Astrocyte (in vitro differentiated cells and primary cell): ENCODE measurements at regions not wholly inside any gene's neighbourhood (a gene's known extent, or its start where the extent isn't known, plus 50 kb on each side); places are given as distances from the start of the nearest gene placed in this dataset.

Experiments used
- DNase-seq: peaks from one replicate; pipeline ENCODE4 v3.0.0-alpha.2; 2010; ENCODE audit warnings: low read depth
- FAIRE-seq: peaks from 2 replicates; lab custom pipeline; 2011; peaks lifted over from hg19 to GRCh38; lab: Jason Lieb, UNC
- H2AFZ ChIP-seq: 2 replicates; pipeline ENCODE4 v1.6.0; 2012; ENCODE audit warnings: low read depth, low read length, inconsistent platforms
- H3K27ac ChIP-seq: 2 replicates; pipeline ENCODE4 v1.5.1; 2011; ENCODE audit warnings: low read depth, low read length, inconsistent platforms
- H3K27me3 ChIP-seq: 2 replicates; pipeline ENCODE4 v1.6.0; 2011; ENCODE audit warnings: low read length, inconsistent platforms; ENCODE audit not compliant: insufficient read depth
- H3K36me3 ChIP-seq: 2 replicates; pipeline ENCODE4 v1.5.1; 2011; ENCODE audit warnings: low read length, inconsistent platforms; ENCODE audit not compliant: insufficient read depth
- H3K4me1 ChIP-seq: 2 replicates; pipeline ENCODE4 v1.5.1; 2011; ENCODE audit warnings: low read length, inconsistent platforms; ENCODE audit not compliant: insufficient read depth
- H3K4me2 ChIP-seq: 2 replicates; pipeline ENCODE4 v1.6.0; 2012; ENCODE audit warnings: low read length, inconsistent platforms
- H3K4me3 ChIP-seq: 2 replicates; pipeline ENCODE4 v1.5.1; 2011; ENCODE audit warnings: low read depth, mild to moderate bottlenecking, low read length, inconsistent platforms; ENCODE audit not compliant: insufficient read depth
- H3K79me2 ChIP-seq: 2 replicates; pipeline ENCODE4 v1.6.0; 2012; ENCODE audit warnings: mild to moderate bottlenecking, low read length, inconsistent platforms; ENCODE audit not compliant: insufficient read depth
- H3K9ac ChIP-seq: 2 replicates; pipeline ENCODE4 v1.6.0; 2012; ENCODE audit warnings: mild to moderate bottlenecking, low read length, inconsistent platforms
- H3K9me3 ChIP-seq: 2 replicates; pipeline ENCODE4 v1.5.1; 2012; ENCODE audit warnings: low read depth, mild to moderate bottlenecking, low read length, inconsistent platforms; ENCODE audit not compliant: insufficient read depth
- H4K20me1 ChIP-seq: 2 replicates; pipeline ENCODE4 v1.6.0; 2012; ENCODE audit warnings: low read length, inconsistent platforms; ENCODE audit not compliant: insufficient read depth
- H3K27ac Mint-ChIP-seq: one replicate; pipeline ENCODE4 v1.8.0; 2021; ENCODE audit warnings: mild to moderate bottlenecking, mixed read lengths; ENCODE audit not compliant: unreplicated experiment
- H3K27me3 Mint-ChIP-seq: one replicate; pipeline ENCODE4 v1.8.0; 2021; ENCODE audit warnings: low read depth, mixed read lengths; ENCODE audit not compliant: unreplicated experiment
- H3K36me3 Mint-ChIP-seq: one replicate; pipeline ENCODE4 v1.8.0; 2021; ENCODE audit warnings: low read depth, mixed read lengths; ENCODE audit not compliant: unreplicated experiment
- H3K4me1 Mint-ChIP-seq: one replicate; pipeline ENCODE4 v1.8.0; 2021; ENCODE audit warnings: low read depth, mixed read lengths; ENCODE audit not compliant: unreplicated experiment
- H3K4me3 Mint-ChIP-seq: one replicate; pipeline ENCODE4 v1.8.0; 2021; ENCODE audit warnings: mild to moderate bottlenecking, moderate library complexity, mixed read lengths; ENCODE audit not compliant: unreplicated experiment
- H3K9me3 Mint-ChIP-seq: one replicate; pipeline ENCODE4 v1.8.0; 2021; ENCODE audit warnings: mild to moderate bottlenecking, mixed read lengths; ENCODE audit not compliant: unreplicated experiment
- EZH2 ChIP-seq: IDR thresholded peaks from 2 replicates; pipeline ENCODE4 v1.6.1; 2012; ENCODE audit warnings: mild to moderate bottlenecking, low read length, inconsistent platforms; ENCODE audit not compliant: insufficient read depth
- TF ChIP-seq, protein P1 (sequence below): IDR thresholded peaks from 2 replicates; pipeline ENCODE4 v1.5.1; 2011; ENCODE audit warnings: low read depth, mild to moderate bottlenecking, inconsistent platforms, low read length, moderate library complexity; ENCODE audit not compliant: insufficient read depth

DNA sequence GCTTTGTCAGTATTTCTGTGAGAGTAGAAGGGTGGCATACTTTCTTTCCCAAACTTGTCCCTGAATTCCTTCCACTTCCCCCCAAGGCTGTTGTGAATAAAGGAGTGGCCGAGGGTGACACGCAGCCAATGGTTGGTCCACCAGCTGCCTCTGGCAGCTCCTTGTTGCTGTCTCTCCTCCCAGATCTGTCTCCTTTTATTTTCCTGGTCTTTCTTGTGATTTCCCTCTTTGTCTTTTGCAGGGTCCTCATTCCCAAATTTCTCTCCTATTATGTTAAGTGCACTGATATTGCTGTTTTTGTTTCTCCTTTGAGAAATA, 137.5 kb upstream of the HMHB1 start:
- DNase-seq: no peak

DNA sequence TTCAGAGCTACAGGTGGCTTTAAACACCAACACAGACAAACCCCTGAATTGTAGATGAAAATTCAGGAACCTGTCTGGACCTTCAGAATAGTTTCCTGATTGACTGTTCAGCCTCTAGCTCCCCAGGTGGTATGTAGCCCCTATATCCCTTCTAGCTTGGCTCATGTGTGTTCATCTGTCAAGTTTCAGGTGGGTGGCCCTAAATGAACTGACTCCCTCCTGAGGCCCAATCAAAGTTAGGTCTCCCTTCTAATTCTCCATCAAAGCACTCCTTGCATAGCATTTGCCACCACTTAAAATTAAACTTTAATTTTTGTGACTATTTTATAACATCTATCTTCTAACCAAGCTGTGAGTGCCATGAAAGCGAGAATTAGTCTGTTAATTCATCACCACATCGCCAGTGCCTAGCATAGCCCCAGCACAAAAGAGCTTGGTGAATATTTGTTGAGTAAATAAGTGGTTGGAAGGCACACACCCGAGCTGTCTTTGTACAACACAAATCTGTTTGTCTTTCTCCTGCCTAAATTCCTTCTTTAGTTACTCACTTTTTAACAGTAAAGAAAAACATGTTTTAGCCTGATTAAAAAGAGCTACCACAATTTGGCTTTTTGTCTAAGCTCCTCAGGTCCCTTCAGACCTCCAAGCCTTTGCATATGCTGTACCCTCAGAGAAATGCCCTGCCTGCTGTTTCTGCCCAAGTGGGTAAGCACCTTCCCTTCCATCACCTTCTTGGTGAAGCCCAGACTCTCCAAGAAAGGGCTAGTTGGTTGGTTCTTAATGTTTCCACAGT, 138.1 kb upstream of the HMHB1 start:
- no peaks in the 10 kb centered on the region for H3K36me3 Mint-ChIP-seq
- TF ChIP-seq, protein P1, sequence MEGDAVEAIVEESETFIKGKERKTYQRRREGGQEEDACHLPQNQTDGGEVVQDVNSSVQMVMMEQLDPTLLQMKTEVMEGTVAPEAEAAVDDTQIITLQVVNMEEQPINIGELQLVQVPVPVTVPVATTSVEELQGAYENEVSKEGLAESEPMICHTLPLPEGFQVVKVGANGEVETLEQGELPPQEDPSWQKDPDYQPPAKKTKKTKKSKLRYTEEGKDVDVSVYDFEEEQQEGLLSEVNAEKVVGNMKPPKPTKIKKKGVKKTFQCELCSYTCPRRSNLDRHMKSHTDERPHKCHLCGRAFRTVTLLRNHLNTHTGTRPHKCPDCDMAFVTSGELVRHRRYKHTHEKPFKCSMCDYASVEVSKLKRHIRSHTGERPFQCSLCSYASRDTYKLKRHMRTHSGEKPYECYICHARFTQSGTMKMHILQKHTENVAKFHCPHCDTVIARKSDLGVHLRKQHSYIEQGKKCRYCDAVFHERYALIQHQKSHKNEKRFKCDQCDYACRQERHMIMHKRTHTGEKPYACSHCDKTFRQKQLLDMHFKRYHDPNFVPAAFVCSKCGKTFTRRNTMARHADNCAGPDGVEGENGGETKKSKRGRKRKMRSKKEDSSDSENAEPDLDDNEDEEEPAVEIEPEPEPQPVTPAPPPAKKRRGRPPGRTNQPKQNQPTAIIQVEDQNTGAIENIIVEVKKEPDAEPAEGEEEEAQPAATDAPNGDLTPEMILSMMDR: no peak
- TF ChIP-seq EZH2: no peak
- Histone ChIP-seq H3K9me3 (no peaks in the 10 kb centered on the region), H3K36me3 (no peaks in the 10 kb centered on the region), H3K27me3 (no peaks in the 10 kb centered on the region), H3K4me2 (peak overlapping the region; percentile 13), H3K4me3 (no peak overlapping the region), H4K20me1 (no peaks in the 10 kb centered on the region), H3K4me1 (peaks cover 4% of the 10 kb centered on the region), H3K79me2 (no peaks in the 10 kb centered on the region), H2AFZ (no peak overlapping the region), H3K27ac (no peak overlapping the region), H3K9ac (no peak overlapping the region)
- DNase-seq (no peak), FAIRE-seq (no peak)
- no peaks in the 10 kb centered on the region for H3K27me3 Mint-ChIP-seq
- H3K9me3 Mint-ChIP-seq: peaks cover 6% of the 10 kb centered on the region
- no peak overlapping the region for H3K4me3 Mint-ChIP-seq
- no peak overlapping the region for H3K27ac Mint-ChIP-seq
- H3K4me1 Mint-ChIP-seq: no peaks in the 10 kb centered on the region

More for the DNA sequence above, 137.5 kb upstream of the HMHB1 start:
- no peaks in the 10 kb centered on the region for H4K20me1 ChIP-seq
- H3K4me3 ChIP-seq: no peak overlapping the region
- Mint-ChIP-seq H3K27me3 (no peaks in the 10 kb centered on the region), H3K27ac (no peak overlapping the region), H3K9me3 (peaks cover 6% of the 10 kb centered on the region), H3K36me3 (no peaks in the 10 kb centered on the region), H3K4me1 (peaks cover 1% of the 10 kb centered on the region), H3K4me3 (no peak overlapping the region)
- H3K27ac ChIP-seq: no peak overlapping the region
- H3K9me3 ChIP-seq: no peaks in the 10 kb centered on the region
- H3K27me3 ChIP-seq: no peaks in the 10 kb centered on the region
- peaks cover 4% of the 10 kb centered on the region for H3K4me1 ChIP-seq
- H3K9ac ChIP-seq: no peak overlapping the region
- no peak for TF ChIP-seq EZH2
- TF ChIP-seq, protein P1: no peak
- H3K4me2 ChIP-seq: peak overlapping the region; percentile 13
- peak; percentile 34 for FAIRE-seq
- H2AFZ ChIP-seq: no peak overlapping the region
- no peaks in the 10 kb centered on the region for H3K36me3 ChIP-seq
- no peaks in the 10 kb centered on the region for H3K79me2 ChIP-seq

DNA sequence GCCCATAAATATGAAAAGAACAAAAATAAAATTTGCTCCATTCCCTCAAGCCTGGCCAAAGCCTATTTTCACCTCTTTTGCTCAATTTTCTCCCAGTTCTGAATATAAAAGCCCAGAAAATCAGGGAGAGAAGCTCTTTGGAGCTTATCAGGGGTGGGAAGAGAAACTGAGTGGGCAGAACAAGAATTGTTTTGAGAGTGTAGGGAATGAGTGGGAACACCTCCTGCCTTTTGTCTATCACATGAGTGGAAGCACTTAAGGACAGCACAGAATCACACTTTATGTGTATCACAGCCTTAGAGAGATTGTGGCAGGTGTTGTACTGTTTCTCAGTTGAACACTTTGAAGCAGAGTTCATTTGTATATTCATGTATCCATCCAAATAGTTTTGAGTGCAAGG, 139.2 kb upstream of the HMHB1 start:
- Histone ChIP-seq H4K20me1 (no peaks in the 10 kb centered on the region), H3K4me2 (no peak overlapping the region), H3K79me2 (no peaks in the 10 kb centered on the region), H3K36me3 (no peaks in the 10 kb centered on the region), H3K27ac (no peak overlapping the region), H3K27me3 (no peaks in the 10 kb centered on the region), H3K4me3 (no peak overlapping the region), H2AFZ (no peak overlapping the region), H3K9me3 (no peaks in the 10 kb centered on the region), H3K9ac (no peak overlapping the region), H3K4me1 (peaks cover 4% of the 10 kb centered on the region)
- DNase-seq: no peak
- no peak for TF ChIP-seq EZH2
- TF ChIP-seq, protein P1: no peak
- no peaks in the 10 kb centered on the region for H3K27me3 Mint-ChIP-seq
- H3K36me3 Mint-ChIP-seq: no peaks in the 10 kb centered on the region
- H3K9me3 Mint-ChIP-seq: peaks cover 6% of the 10 kb centered on the region
- H3K27ac Mint-ChIP-seq: no peak overlapping the region
- H3K4me3 Mint-ChIP-seq: no peak overlapping the region
- H3K4me1 Mint-ChIP-seq: no peaks in the 10 kb centered on the region
- FAIRE-seq: no peak
